Fibroblast of lung (primary cell): ENCODE measurements at regions not wholly inside any gene's neighbourhood (a gene's known extent, or its start where the extent isn't known, plus 50 kb on each side); places are given as distances from the start of the nearest gene placed in this dataset.

ENCODE experiments used
- CTCF ChIP-seq, 2 donors: IDR thresholded peaks in 1 of 2; conservative IDR thresholded peaks in 1 of 2; 1 replicate in 1 of 2; 2 replicates in 1 of 2; pipeline ENCODE4 v1.5.1; 2011 to 2012; ENCODE audit warnings: low read length in 2 of 2, control low read depth in 1 of 2, inconsistent platforms in 1 of 2, low read depth in 1 of 2, mild to moderate bottlenecking in 1 of 2
- EZH2 ChIP-seq: IDR thresholded peaks from 2 replicates; pipeline ENCODE4 v1.5.1; 2012; ENCODE audit warnings: low read length, control low read depth, mild to moderate bottlenecking; ENCODE audit errors: missing control alignments

GRCh38 chr3:13174011-13174802 is 101.0 kb upstream of the IQSEC1 start:
- no peak for TF ChIP-seq CTCF (conservative IDR thresholded peaks at IDR 0.05 in 1 of 2, IDR thresholded peaks at IDR 0.05 in 1 of 2; ENCODE audit: low read depth in 1 of 2, low read length in 2 of 2)
- TF ChIP-seq EZH2 = no peak
